NCI-H69 (cell line): ENCODE measurements at regions not wholly inside any gene's neighbourhood (a gene's known extent, or its start where the extent isn't known, plus 50 kb on each side); places are given as distances from the start of the nearest gene placed in this dataset.
"Not testable (repeated sequence)": the region's sequence is repeated elsewhere in the genome, so short reads cannot be mapped to it uniquely, and the experiment has no call there.

Source experiments
- DNase-seq: peaks from one replicate; lab custom pipeline; 2025; lab: John Stamatoyannopoulos, UW

GRCh38 chr1:199220031-199220430 is 581.2 kb downstream of the PTPRC start:
- no peak for DNase-seq

GRCh38 chr1:199221371-199222150 is 582.7 kb downstream of the PTPRC start:
- peak; percentile 51 for DNase-seq

DNA sequence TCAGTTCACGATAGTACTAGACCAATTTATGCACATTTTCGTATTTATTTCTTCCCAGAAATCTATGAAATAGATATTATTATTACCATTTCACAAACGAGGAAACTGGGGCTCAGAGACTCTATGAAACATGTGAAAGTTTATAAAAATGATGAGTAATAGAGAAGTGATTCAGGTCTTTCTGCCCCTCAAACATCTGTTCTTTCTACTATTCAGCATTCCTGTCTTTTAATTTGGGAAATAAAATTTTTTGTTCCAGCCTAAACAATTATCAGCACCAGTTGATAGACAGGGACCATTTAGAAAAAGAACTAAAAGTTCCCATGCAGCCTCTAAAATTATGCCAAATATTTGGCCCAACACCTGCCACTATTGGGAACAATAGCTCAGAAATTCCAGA is 585.1 kb downstream of the PTPRC start:
- no peak for DNase-seq

- peak; percentile 59 for DNase-seq
These were observed 587.3 kb downstream of the PTPRC start for GRCh38 chr1:199226163-199226562.

DNA sequence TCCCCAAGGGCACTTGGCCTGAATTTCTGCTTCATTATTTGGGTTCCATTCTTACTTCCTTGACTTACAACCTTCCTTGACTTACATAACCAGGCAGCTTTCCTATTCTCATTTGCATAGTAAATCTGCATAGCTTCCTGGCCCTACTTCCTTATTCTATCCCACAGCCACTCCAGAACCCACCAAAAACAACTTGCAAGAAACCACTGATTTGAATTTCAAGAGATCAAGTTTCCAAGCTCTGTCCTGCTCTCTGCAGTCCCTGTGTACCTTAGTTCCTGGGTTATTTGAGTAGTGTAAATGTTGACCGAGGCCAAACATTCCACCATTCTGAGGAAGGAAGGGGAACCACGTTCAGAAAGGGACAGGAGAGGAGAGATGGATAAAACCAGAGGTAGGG is 603.3 kb downstream of the PTPRC start:
- no peak for DNase-seq

- no peak for DNase-seq
These were observed 603.8 kb downstream of the PTPRC start for GRCh38 chr1:199242601-199243000.

DNA sequence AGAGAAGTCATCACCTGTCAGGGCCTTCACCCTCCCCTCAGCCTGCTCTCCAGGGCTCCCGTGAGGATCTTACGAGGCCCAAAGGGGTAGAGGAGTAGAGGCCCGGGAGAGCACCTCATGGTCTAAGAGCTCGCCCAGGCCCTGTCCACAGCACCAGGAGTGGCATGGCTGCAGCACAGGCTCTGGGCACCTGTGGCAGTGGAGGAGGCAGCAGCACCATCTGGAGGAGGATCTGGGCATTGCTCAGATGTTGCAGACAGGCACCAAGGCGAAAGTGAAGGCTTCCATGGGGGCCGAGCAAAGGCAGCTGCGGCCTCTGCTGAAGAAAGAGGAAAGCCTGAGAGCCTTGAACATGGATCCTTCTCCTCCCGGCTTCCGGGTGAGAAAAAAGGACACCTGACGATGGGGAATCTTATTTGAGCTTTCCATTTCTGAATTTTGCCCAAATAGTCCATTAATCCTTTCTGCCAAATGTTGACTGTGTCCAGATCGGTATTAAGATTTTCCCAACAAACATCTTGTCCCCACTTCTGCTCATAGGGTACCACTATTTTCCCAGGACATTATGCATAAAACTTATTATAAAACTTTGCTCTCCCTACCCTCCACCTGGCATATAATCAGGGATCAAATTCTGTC is 604.7 kb downstream of the PTPRC start:
- peak; percentile 83 for DNase-seq

DNA sequence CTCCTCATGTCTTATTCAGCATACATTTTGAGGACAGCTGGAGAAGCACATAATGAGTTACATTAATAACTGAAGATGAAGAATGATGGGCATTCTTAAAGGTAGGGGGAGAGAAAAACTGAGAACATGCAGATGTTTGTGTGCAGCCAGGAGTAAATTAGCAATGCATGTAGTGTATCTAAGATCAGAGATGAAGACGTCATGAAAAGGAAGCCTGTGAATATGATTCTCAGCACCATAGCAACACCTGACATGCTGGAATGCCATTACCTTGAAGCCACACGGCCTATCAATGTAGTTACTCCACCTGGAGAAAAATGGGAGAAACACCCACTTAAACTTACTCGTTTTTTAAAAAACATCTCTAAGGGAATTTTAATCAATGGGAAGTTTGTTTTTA is 607.1 kb downstream of the PTPRC start:
- DNase-seq: peak; percentile 14

DNA sequence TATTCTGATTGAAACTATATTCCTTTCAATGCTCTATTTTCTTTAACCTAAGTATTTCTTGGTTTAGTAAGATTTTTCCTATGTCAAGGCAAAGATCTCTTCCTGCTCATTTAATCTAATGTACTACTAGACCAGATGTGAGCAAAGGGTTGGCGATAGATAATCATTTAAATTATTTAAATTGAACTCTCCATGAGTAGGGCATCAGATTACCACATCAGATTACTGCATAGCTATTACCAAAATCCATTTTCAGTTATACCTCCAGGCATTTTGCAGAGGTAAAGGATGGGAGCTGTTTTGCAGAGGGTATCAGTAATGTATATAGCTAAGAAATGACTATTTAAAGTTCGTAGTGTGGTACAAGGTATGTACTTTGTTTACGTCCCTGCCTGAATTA is 607.9 kb downstream of the PTPRC start:
- DNase-seq: peak; percentile 62

- no peak for DNase-seq
These were observed 609.1 kb downstream of the PTPRC start for GRCh38 chr1:199247891-199248290.

DNA sequence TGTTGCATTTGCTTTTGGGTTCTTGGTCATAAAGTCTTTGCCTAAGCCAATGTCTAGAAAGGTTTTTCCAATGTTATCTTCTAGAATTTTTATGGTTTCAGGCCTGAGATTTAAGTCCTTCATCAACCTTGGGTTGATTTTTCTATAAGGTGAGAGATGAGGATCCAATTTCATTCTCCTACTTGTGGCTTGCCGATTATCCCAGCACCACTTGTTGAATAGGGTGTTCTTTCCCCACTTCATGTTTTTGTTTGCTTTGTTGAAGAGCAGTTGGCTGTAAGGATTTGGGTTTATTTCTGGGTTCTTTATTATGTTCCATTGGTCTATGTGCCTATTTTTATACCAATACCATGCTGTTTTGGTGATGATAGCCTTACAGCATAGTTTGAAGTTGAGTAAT is 615.2 kb downstream of the PTPRC start:
- not testable (repeated sequence) for DNase-seq

DNA sequence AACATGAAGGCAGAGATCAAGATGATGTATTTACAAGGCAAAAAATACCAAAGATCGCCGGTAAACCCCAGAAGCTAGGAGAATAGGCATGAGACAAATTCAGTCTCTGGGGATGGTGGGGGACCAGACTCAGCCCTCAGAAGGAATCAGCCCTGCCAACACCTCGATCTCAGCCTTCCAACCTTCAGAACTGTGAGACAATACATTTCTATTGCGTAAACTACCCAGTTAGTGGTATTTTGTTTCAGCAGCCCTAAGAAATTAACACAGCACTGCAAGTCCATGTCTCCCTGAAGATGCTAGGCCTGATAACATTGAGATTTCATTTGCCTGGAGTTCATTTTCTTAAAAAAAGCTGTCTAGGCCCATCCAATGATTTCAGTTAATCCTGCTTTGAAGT is 622.5 kb downstream of the PTPRC start:
- no peak for DNase-seq

- no peak for DNase-seq
These were observed 625.4 kb downstream of the PTPRC start for GRCh38 chr1:199264283-199264682.

GRCh38 chr1:199264911-199265310 is 626.1 kb downstream of the PTPRC start:
- no peak for DNase-seq

- no peak for DNase-seq
These were observed 626.5 kb downstream of the PTPRC start for GRCh38 chr1:199265319-199265718.

- DNase-seq: no peak
These were observed 630.4 kb downstream of the PTPRC start for GRCh38 chr1:199269241-199269640.

GRCh38 chr1:199272139-199272544 is 633.3 kb downstream of the PTPRC start:
- no peak for DNase-seq

DNA sequence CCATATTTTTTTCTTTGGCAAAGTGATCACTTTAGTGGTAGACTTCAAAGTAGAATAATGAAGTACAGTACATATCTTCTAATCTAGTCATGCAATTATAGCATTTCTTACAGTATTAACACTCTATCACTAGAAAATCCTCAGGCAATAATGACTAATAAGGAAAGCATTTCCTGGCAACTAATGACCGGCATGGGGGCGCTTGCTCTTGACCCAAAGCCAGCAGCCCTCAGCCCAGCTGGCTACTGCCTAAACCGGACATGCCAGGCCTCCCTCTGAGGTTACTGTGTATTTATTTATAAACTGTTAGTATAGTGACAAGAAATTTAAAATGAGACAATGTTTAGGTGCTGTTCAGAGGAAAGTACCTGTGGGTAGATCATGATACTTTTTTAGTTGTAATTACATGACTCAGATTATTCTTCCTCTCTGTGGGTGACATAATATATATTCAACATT is 633.8 kb downstream of the PTPRC start:
- peak; percentile 65 for DNase-seq

DNA sequence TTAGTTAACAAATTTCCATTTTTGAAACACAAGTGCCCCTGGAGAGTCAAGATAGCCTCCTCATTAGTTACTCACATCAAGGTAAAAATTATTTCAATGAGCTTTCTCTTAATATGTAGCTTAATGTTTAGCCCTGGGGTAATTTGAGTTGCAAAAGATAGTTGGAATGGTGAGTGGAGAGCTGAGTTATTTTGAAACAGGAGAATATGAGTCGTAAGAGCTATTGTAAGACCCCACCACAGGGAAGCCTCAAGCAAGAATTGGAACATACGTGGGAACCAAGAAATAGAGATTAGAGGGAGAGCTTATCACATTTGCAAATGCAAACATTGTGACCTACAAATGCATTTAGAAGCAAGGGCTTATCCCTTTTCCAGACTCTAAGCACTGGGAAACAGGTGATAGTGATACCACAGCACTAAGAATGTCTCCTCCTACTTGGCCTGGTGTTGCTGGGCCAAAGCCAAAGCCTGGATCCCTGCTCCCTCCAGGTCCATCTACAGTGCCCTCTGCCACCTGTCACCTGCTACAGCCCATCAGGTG is 635.1 kb downstream of the PTPRC start:
- DNase-seq: peak; percentile 91

- no peak for DNase-seq
These were observed 640.2 kb downstream of the PTPRC start for GRCh38 chr1:199279067-199279466.

DNA sequence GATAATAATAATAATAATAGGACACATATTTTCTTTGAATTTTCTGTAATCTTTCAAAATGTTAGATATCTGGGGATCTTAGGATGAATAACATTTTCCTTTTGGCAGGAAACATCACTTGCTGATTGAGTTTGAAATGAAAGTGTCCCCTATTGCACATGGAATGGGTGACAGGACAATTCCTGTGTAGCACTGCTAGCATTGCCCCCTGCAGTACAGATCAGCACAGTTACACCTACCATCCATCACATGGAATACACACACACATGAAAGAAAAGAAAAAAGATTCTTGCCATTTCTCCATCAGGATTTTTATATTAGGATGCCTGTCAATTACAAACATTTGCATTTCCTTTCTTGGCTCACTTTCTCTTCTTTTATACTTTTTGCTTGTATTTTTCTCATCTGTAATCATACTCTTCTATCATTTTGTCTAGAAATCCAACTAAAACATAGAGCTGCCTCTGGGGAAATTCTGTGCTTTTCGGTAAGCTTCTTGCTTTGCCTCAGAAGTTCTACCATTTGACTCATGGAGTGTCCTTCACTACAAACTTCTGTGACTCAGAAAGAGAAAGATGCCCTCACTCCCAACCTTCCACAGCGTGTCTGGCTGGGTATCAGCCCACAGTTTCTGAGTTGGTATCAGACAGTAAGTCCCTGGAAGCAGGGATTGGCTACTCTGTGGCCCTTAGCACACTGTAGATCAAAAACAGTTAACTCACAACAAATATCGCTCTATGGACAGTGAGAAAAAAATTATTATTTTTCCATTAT is 641.2 kb downstream of the PTPRC start:
- DNase-seq: no peak

DNA sequence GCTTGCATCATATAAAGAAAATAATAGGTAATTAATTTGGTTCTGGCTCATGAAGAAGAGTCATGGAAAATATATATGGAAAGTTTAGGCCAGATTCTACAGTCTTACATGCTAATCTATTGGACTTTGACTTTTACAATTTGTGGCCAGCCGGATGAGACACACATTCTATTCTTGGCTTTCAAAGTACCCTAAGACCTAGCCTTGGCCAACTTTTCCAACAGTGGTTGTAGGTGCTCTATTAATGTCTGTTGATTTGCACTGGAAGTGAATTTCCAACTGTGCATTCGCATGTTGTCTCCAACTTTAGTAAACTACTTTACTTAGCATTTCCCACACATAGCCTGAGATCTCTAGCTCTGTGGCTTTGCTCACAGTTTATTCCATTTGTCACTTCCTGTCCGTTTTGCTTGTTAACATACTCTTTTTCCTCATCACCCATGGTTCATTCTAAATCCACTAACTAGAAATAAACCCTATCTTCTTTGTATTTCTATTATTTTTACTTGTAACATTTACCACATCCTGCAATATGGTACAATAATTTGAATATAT is 644.0 kb downstream of the PTPRC start:
- DNase-seq: no peak
